ENCODE measurements at regions not wholly inside any gene's neighbourhood (a gene's known extent, or its start where the extent isn't known, plus 50 kb on each side); places are given as distances from the start of the nearest gene placed in this dataset.

- ChIA-PET POLR2A (no interaction called here), CTCF (no interaction called here)
- Histone ChIP-seq H3K36me3 (ENCODE audit: insufficient read depth, low read length) (no peaks in the 10 kb centered on the region), H3K9me3 (ENCODE audit: low read length) (no peaks in the 10 kb centered on the region), H3K27ac (ENCODE audit: low read depth, low read length) (no peak overlapping the region), H3K4me3 (ENCODE audit: low read length) (no peak overlapping the region), H3K27me3 (ENCODE audit: insufficient read depth, low read length, poor library complexity, severe bottlenecking) (no peaks in the 10 kb centered on the region), H3K4me1 (ENCODE audit: insufficient read depth, low read length) (no peaks in the 10 kb centered on the region)
- H3K27ac Mint-ChIP-seq = no peak overlapping the region
- DNase-seq = no peak
- peaks cover 0 to 4% (median 2%) of the 10 kb centered on the region in 3 donors for H3K36me3 Mint-ChIP-seq
- no peak overlapping the region for H3K4me3 Mint-ChIP-seq
- no peaks in the 10 kb centered on the region for H3K4me1 Mint-ChIP-seq
- H3K27me3 Mint-ChIP-seq = no peaks in the 10 kb centered on the region
- H3K9me3 Mint-ChIP-seq = peaks cover 10 to 19% (median 14%) of the 10 kb centered on the region in 5 donors
These were observed 252.1 kb upstream of the KCNMB2 start for GRCh38 chr3:178284181-178284580.

GRCh38 chr3:178288074-178288473, 248.2 kb upstream of the KCNMB2 start:
- no peak overlapping the region for H3K27ac Mint-ChIP-seq
- H3K9me3 Mint-ChIP-seq = peaks cover 0 to 4% (median 0%) of the 10 kb centered on the region in 5 donors
- Histone ChIP-seq H3K36me3 (ENCODE audit: insufficient read depth, low read length) (no peaks in the 10 kb centered on the region), H3K9me3 (ENCODE audit: low read length) (no peaks in the 10 kb centered on the region), H3K4me3 (ENCODE audit: low read length) (no peak overlapping the region), H3K4me1 (ENCODE audit: insufficient read depth, low read length) (no peaks in the 10 kb centered on the region), H3K27ac (ENCODE audit: low read depth, low read length) (no peak overlapping the region), H3K27me3 (ENCODE audit: insufficient read depth, low read length, poor library complexity, severe bottlenecking) (no peaks in the 10 kb centered on the region)
- H3K4me3 Mint-ChIP-seq = no peak overlapping the region
- DNase-seq = no peak
- no peaks in the 10 kb centered on the region for H3K4me1 Mint-ChIP-seq
- H3K27me3 Mint-ChIP-seq = peaks cover 0 to 2% of the 10 kb centered on the region in 2 donors
- POLR2A ChIA-PET = no interaction called here
- CTCF ChIA-PET = no interaction called here
- peaks cover 0 to 1% (median 0%) of the 10 kb centered on the region in 3 donors for H3K36me3 Mint-ChIP-seq

GRCh38 chr3:178289544-178290160, 246.6 kb upstream of the KCNMB2 start:
- CTCF ChIA-PET = no interaction called here
- Histone ChIP-seq H3K4me3 (ENCODE audit: low read length) (no peak overlapping the region), H3K36me3 (ENCODE audit: insufficient read depth, low read length) (no peaks in the 10 kb centered on the region), H3K4me1 (ENCODE audit: insufficient read depth, low read length) (no peaks in the 10 kb centered on the region), H3K27me3 (ENCODE audit: insufficient read depth, low read length, poor library complexity, severe bottlenecking) (no peaks in the 10 kb centered on the region), H3K9me3 (ENCODE audit: low read length) (no peaks in the 10 kb centered on the region), H3K27ac (ENCODE audit: low read depth, low read length) (no peak overlapping the region)
- H3K4me1 Mint-ChIP-seq = no peaks in the 10 kb centered on the region
- no peak for DNase-seq
- H3K9me3 Mint-ChIP-seq = peaks cover 0 to 4% (median 0%) of the 10 kb centered on the region in 5 donors
- peaks cover 0 to 2% of the 10 kb centered on the region in 2 donors for H3K27me3 Mint-ChIP-seq
- H3K27ac Mint-ChIP-seq = peak overlapping the region in 1 of 8 donors; percentile 14
- H3K4me3 Mint-ChIP-seq = no peak overlapping the region
- peaks cover 0 to 1% (median 0%) of the 10 kb centered on the region in 3 donors for H3K36me3 Mint-ChIP-seq
- POLR2A ChIA-PET = no interaction called here

- H3K4me3 ChIP-seq (ENCODE audit: low read length) = no peak overlapping the region
- no peaks in the 10 kb centered on the region for H3K4me1 ChIP-seq (ENCODE audit: insufficient read depth, low read length)
- Mint-ChIP-seq H3K9me3 (peaks cover 0 to 4% (median 0%) of the 10 kb centered on the region in 5 donors), H3K4me3 (no peak overlapping the region), H3K27ac (no peak overlapping the region), H3K27me3 (peaks cover 0 to 2% of the 10 kb centered on the region in 2 donors), H3K36me3 (peaks cover 0 to 1% (median 0%) of the 10 kb centered on the region in 3 donors), H3K4me1 (no peaks in the 10 kb centered on the region)
- ChIA-PET CTCF (no interaction called here), POLR2A (no interaction called here)
- DNase-seq = no peak
- no peak overlapping the region for H3K27ac ChIP-seq (ENCODE audit: low read depth, low read length)
- H3K27me3 ChIP-seq (ENCODE audit: insufficient read depth, low read length, poor library complexity, severe bottlenecking) = no peaks in the 10 kb centered on the region
- H3K36me3 ChIP-seq (ENCODE audit: insufficient read depth, low read length) = no peaks in the 10 kb centered on the region
- no peaks in the 10 kb centered on the region for H3K9me3 ChIP-seq (ENCODE audit: low read length)
These were observed 244.5 kb upstream of the KCNMB2 start for GRCh38 chr3:178291574-178292370.

GRCh38 chr3:178295292-178295912, 240.8 kb upstream of the KCNMB2 start:
- Mint-ChIP-seq H3K9me3 (no peaks in the 10 kb centered on the region), H3K36me3 (no peaks in the 10 kb centered on the region), H3K27me3 (peaks cover 0 to 2% of the 10 kb centered on the region in 2 donors), H3K4me3 (no peak overlapping the region), H3K4me1 (no peaks in the 10 kb centered on the region), H3K27ac (no peak overlapping the region)
- Histone ChIP-seq H3K4me3 (ENCODE audit: low read length) (no peak overlapping the region), H3K27ac (ENCODE audit: low read depth, low read length) (no peak overlapping the region), H3K9me3 (ENCODE audit: low read length) (no peaks in the 10 kb centered on the region), H3K27me3 (ENCODE audit: insufficient read depth, low read length, poor library complexity, severe bottlenecking) (no peaks in the 10 kb centered on the region), H3K4me1 (ENCODE audit: insufficient read depth, low read length) (no peaks in the 10 kb centered on the region), H3K36me3 (ENCODE audit: insufficient read depth, low read length) (no peaks in the 10 kb centered on the region)
- POLR2A ChIA-PET = no interaction called here
- CTCF ChIA-PET = no interaction called here
- no peak for DNase-seq

- H3K4me1 Mint-ChIP-seq = no peaks in the 10 kb centered on the region
- Histone ChIP-seq H3K27ac (ENCODE audit: low read depth, low read length) (no peak overlapping the region), H3K4me3 (ENCODE audit: low read length) (no peak overlapping the region), H3K4me1 (ENCODE audit: insufficient read depth, low read length) (no peaks in the 10 kb centered on the region), H3K9me3 (ENCODE audit: low read length) (no peaks in the 10 kb centered on the region), H3K36me3 (ENCODE audit: insufficient read depth, low read length) (no peaks in the 10 kb centered on the region), H3K27me3 (ENCODE audit: insufficient read depth, low read length, poor library complexity, severe bottlenecking) (no peaks in the 10 kb centered on the region)
- H3K36me3 Mint-ChIP-seq = no peaks in the 10 kb centered on the region
- no peaks in the 10 kb centered on the region for H3K9me3 Mint-ChIP-seq
- ChIA-PET CTCF (no interaction called here), POLR2A (no interaction called here)
- no peak for DNase-seq
- no peaks in the 10 kb centered on the region for H3K27me3 Mint-ChIP-seq
- H3K4me3 Mint-ChIP-seq = no peak overlapping the region
- H3K27ac Mint-ChIP-seq = no peak overlapping the region
These were observed 239.0 kb upstream of the KCNMB2 start for GRCh38 chr3:178297199-178297598.

GRCh38 chr3:178297740-178298139, 238.5 kb upstream of the KCNMB2 start:
- H3K4me1 Mint-ChIP-seq = no peaks in the 10 kb centered on the region
- no peak overlapping the region for H3K27ac Mint-ChIP-seq
- no peaks in the 10 kb centered on the region for H3K36me3 Mint-ChIP-seq
- Histone ChIP-seq H3K27me3 (ENCODE audit: insufficient read depth, low read length, poor library complexity, severe bottlenecking) (no peaks in the 10 kb centered on the region), H3K4me3 (ENCODE audit: low read length) (no peak overlapping the region), H3K36me3 (ENCODE audit: insufficient read depth, low read length) (no peaks in the 10 kb centered on the region), H3K9me3 (ENCODE audit: low read length) (no peaks in the 10 kb centered on the region), H3K4me1 (ENCODE audit: insufficient read depth, low read length) (no peaks in the 10 kb centered on the region), H3K27ac (ENCODE audit: low read depth, low read length) (no peak overlapping the region)
- no peak for DNase-seq
- H3K9me3 Mint-ChIP-seq = no peaks in the 10 kb centered on the region
- H3K4me3 Mint-ChIP-seq = no peak overlapping the region
- ChIA-PET CTCF (no interaction called here), POLR2A (no interaction called here)
- peaks cover 0 to 2% of the 10 kb centered on the region in 2 donors for H3K27me3 Mint-ChIP-seq

- no peaks in the 10 kb centered on the region for H3K4me1 ChIP-seq (ENCODE audit: insufficient read depth, low read length)
- no peaks in the 10 kb centered on the region for H3K27me3 ChIP-seq (ENCODE audit: insufficient read depth, low read length, poor library complexity, severe bottlenecking)
- no peak overlapping the region for H3K4me3 Mint-ChIP-seq
- H3K36me3 ChIP-seq (ENCODE audit: insufficient read depth, low read length) = no peaks in the 10 kb centered on the region
- no peak overlapping the region for H3K4me3 ChIP-seq (ENCODE audit: low read length)
- ChIA-PET CTCF (no interaction called here), POLR2A (no interaction called here)
- H3K27ac Mint-ChIP-seq = no peak overlapping the region
- no peaks in the 10 kb centered on the region for H3K9me3 ChIP-seq (ENCODE audit: low read length)
- H3K27ac ChIP-seq (ENCODE audit: low read depth, low read length) = no peak overlapping the region
- no peak for DNase-seq
- no peaks in the 10 kb centered on the region for H3K9me3 Mint-ChIP-seq
- H3K36me3 Mint-ChIP-seq = no peaks in the 10 kb centered on the region
- peaks cover 0 to 2% of the 10 kb centered on the region in 2 donors for H3K27me3 Mint-ChIP-seq
- no peaks in the 10 kb centered on the region for H3K4me1 Mint-ChIP-seq
These were observed 235.7 kb upstream of the KCNMB2 start for GRCh38 chr3:178300441-178300959.

Data from CD8-positive, alpha-beta memory T cell (primary cell).